ENCODE measurements at regions not wholly inside any gene's neighbourhood (a gene's known extent, or its start where the extent isn't known, plus 50 kb on each side); places are given as distances from the start of the nearest gene placed in this dataset.
"Not testable (repeated sequence)": the region's sequence is repeated elsewhere in the genome, so short reads cannot be mapped to it uniquely, and the experiment has no call there.

GRCh38 chrX:98068024-98068580 is 1184.4 kb downstream of the RPA4 start:
- no peak overlapping the region for H3K4me3 ChIP-seq
- DNase-seq, result no peak
- H3K36me3 ChIP-seq, result no peaks in the 10 kb centered on the region
- H3K27me3 ChIP-seq, result no peaks in the 10 kb centered on the region
- no peaks in the 10 kb centered on the region for H3K9me3 ChIP-seq

- no peaks in the 10 kb centered on the region for H3K36me3 ChIP-seq
- H3K27me3 ChIP-seq, result no peaks in the 10 kb centered on the region
- no peak overlapping the region for H3K4me3 ChIP-seq
- H3K9me3 ChIP-seq, result no peaks in the 10 kb centered on the region
- DNase-seq, result peak; percentile 8
Measured at GRCh38 chrX:98071331-98071730, 1187.6 kb downstream of the RPA4 start.

GRCh38 chrX:98077440-98077839 is 1193.7 kb downstream of the RPA4 start:
- Histone ChIP-seq H3K36me3 (no peaks in the 10 kb centered on the region), H3K9me3 (no peaks in the 10 kb centered on the region), H3K4me3 (no peak overlapping the region), H3K27me3 (no peaks in the 10 kb centered on the region)
- no peak for DNase-seq

GRCh38 chrX:98111684-98112083 is 1228.0 kb downstream of the RPA4 start:
- DNase-seq, result no peak
- H3K9me3 ChIP-seq, result no peaks in the 10 kb centered on the region
- no peaks in the 10 kb centered on the region for H3K27me3 ChIP-seq
- H3K36me3 ChIP-seq, result no peaks in the 10 kb centered on the region
- H3K4me3 ChIP-seq, result no peak overlapping the region

- no peaks in the 10 kb centered on the region for H3K36me3 ChIP-seq
- H3K4me3 ChIP-seq, result no peak overlapping the region
- H3K9me3 ChIP-seq, result no peaks in the 10 kb centered on the region
- DNase-seq, result no peak
- no peaks in the 10 kb centered on the region for H3K27me3 ChIP-seq
Measured at GRCh38 chrX:98114021-98114420, 1230.3 kb downstream of the RPA4 start.

GRCh38 chrX:98141466-98141865 is 1257.8 kb downstream of the RPA4 start:
- DNase-seq, result no peak
- no peaks in the 10 kb centered on the region for H3K36me3 ChIP-seq
- H3K27me3 ChIP-seq, result no peaks in the 10 kb centered on the region
- H3K9me3 ChIP-seq, result no peaks in the 10 kb centered on the region
- H3K4me3 ChIP-seq, result no peak overlapping the region

- no peak for DNase-seq
- no peaks in the 10 kb centered on the region for H3K27me3 ChIP-seq
- no peaks in the 10 kb centered on the region for H3K36me3 ChIP-seq
- no peak overlapping the region for H3K4me3 ChIP-seq
- H3K9me3 ChIP-seq, result no peaks in the 10 kb centered on the region
Measured at GRCh38 chrX:98191003-98191402, 1307.3 kb downstream of the RPA4 start.

- Histone ChIP-seq H3K27me3 (no peaks in the 10 kb centered on the region), H3K36me3 (no peaks in the 10 kb centered on the region), H3K9me3 (no peaks in the 10 kb centered on the region), H3K4me3 (no peak overlapping the region)
- no peak for DNase-seq
Measured at GRCh38 chrX:98194036-98194435, 1310.3 kb downstream of the RPA4 start.

- Histone ChIP-seq H3K27me3 (no peaks in the 10 kb centered on the region), H3K36me3 (no peaks in the 10 kb centered on the region), H3K9me3 (no peaks in the 10 kb centered on the region), H3K4me3 (no peak overlapping the region)
- DNase-seq, result no peak
Measured at GRCh38 chrX:98203800-98204199, 1320.1 kb downstream of the RPA4 start.

- no peaks in the 10 kb centered on the region for H3K27me3 ChIP-seq
- no peak for DNase-seq
- H3K9me3 ChIP-seq, result peaks cover 3% of the 10 kb centered on the region
- no peaks in the 10 kb centered on the region for H3K36me3 ChIP-seq
- H3K4me3 ChIP-seq, result no peak overlapping the region
Measured at GRCh38 chrX:98207947-98208346, 1324.2 kb downstream of the RPA4 start.

- Histone ChIP-seq H3K4me3 (no peak overlapping the region), H3K27me3 (no peaks in the 10 kb centered on the region), H3K9me3 (no peaks in the 10 kb centered on the region), H3K36me3 (no peaks in the 10 kb centered on the region)
- no peak for DNase-seq
Measured at GRCh38 chrX:98231003-98231402, 1347.3 kb downstream of the RPA4 start.

GRCh38 chrX:98240061-98240460 is 1356.4 kb downstream of the RPA4 start:
- DNase-seq, H3K4me3 ChIP-seq, H3K9me3 ChIP-seq, H3K27me3 ChIP-seq, H3K36me3 ChIP-seq: not testable (repeated sequence)

GRCh38 chrX:98263135-98263534 is 1379.4 kb downstream of the RPA4 start:
- Histone ChIP-seq H3K36me3 (no peaks in the 10 kb centered on the region), H3K4me3 (no peak overlapping the region), H3K9me3 (no peaks in the 10 kb centered on the region), H3K27me3 (no peaks in the 10 kb centered on the region)
- no peak for DNase-seq

- H3K4me3 ChIP-seq, result no peak overlapping the region
- no peaks in the 10 kb centered on the region for H3K36me3 ChIP-seq
- no peaks in the 10 kb centered on the region for H3K9me3 ChIP-seq
- no peak for DNase-seq
- no peaks in the 10 kb centered on the region for H3K27me3 ChIP-seq
Measured at GRCh38 chrX:98289726-98290125, 1406.0 kb downstream of the RPA4 start.

- no peaks in the 10 kb centered on the region for H3K36me3 ChIP-seq
Measured at GRCh38 chrX:98294310-98294709, 1410.6 kb downstream of the RPA4 start.

GRCh38 chrX:98296129-98296528 is 1412.4 kb downstream of the RPA4 start:
- DNase-seq, result no peak
- Histone ChIP-seq H3K36me3 (no peaks in the 10 kb centered on the region), H3K9me3 (no peaks in the 10 kb centered on the region), H3K27me3 (no peaks in the 10 kb centered on the region), H3K4me3 (no peak overlapping the region)

More at GRCh38 chrX:98294310-98294709, 1410.6 kb downstream of the RPA4 start:
- no peak for DNase-seq
- Histone ChIP-seq H3K27me3 (no peaks in the 10 kb centered on the region), H3K4me3 (no peak overlapping the region), H3K9me3 (no peaks in the 10 kb centered on the region)

- Histone ChIP-seq H3K27me3 (no peaks in the 10 kb centered on the region), H3K9me3 (no peaks in the 10 kb centered on the region), H3K36me3 (no peaks in the 10 kb centered on the region), H3K4me3 (no peak overlapping the region)
- no peak for DNase-seq
Measured at GRCh38 chrX:98299785-98300184, 1416.1 kb downstream of the RPA4 start.

GRCh38 chrX:98300536-98300935 is 1416.8 kb downstream of the RPA4 start:
- DNase-seq, H3K36me3 ChIP-seq, H3K4me3 ChIP-seq, H3K9me3 ChIP-seq, H3K27me3 ChIP-seq: not testable (repeated sequence)

GRCh38 chrX:98331407-98331806 is 1447.7 kb downstream of the RPA4 start:
- no peaks in the 10 kb centered on the region for H3K36me3 ChIP-seq
- no peaks in the 10 kb centered on the region for H3K9me3 ChIP-seq
- H3K4me3 ChIP-seq, result no peak overlapping the region
- no peak for DNase-seq
- no peaks in the 10 kb centered on the region for H3K27me3 ChIP-seq
